GM21526 (cell line): ENCODE measurements at regions not wholly inside any gene's neighbourhood (a gene's known extent, or its start where the extent isn't known, plus 50 kb on each side); places are given as distances from the start of the nearest gene placed in this dataset.
"Not testable (repeated sequence)": the region's sequence is repeated elsewhere in the genome, so short reads cannot be mapped to it uniquely, and the experiment has no call there.

ENCODE experiments used
- ATAC-seq: cut with Tn5 transposase; IDR thresholded peaks from one replicate; pipeline ENCODE4 v1.9.1; 2021; ENCODE audit warnings: moderate library complexity; ENCODE audit not compliant: unreplicated experiment, low FRiP score

- ATAC-seq: not testable (repeated sequence)
Observed at GRCh38 chr3:75432885-75433284, 231.2 kb upstream of the FRG2C start.

GRCh38 chr3:75433295-75433694 is 230.8 kb upstream of the FRG2C start:
- not testable (repeated sequence) for ATAC-seq

- ATAC-seq: not testable (repeated sequence)
Observed at GRCh38 chr3:75434276-75434912, 229.7 kb upstream of the FRG2C start.

GRCh38 chr3:75434913-75435793 is 229.0 kb upstream of the FRG2C start:
- peak; percentile 100 for ATAC-seq

GRCh38 chr3:75435794-75436400 is 228.2 kb upstream of the FRG2C start:
- ATAC-seq: peak; percentile 33

GRCh38 chr3:75440986-75441385 is 223.1 kb upstream of the FRG2C start:
- ATAC-seq: not testable (repeated sequence)

GRCh38 chr3:75444634-75445033 is 219.5 kb upstream of the FRG2C start:
- not testable (repeated sequence) for ATAC-seq

- not testable (repeated sequence) for ATAC-seq
Observed at GRCh38 chr3:75445234-75445633, 218.9 kb upstream of the FRG2C start.

GRCh38 chr3:75446948-75447347 is 217.2 kb upstream of the FRG2C start:
- ATAC-seq: not testable (repeated sequence)

GRCh38 chr3:75453328-75453727 is 210.8 kb upstream of the FRG2C start:
- not testable (repeated sequence) for ATAC-seq

- ATAC-seq: not testable (repeated sequence)
Observed at GRCh38 chr3:75453839-75454238, 210.3 kb upstream of the FRG2C start.

- ATAC-seq: not testable (repeated sequence)
Observed at GRCh38 chr3:75474530-75474929, 189.6 kb upstream of the FRG2C start.

- ATAC-seq: not testable (repeated sequence)
Observed at GRCh38 chr3:75496600-75496999, 167.5 kb upstream of the FRG2C start.

GRCh38 chr3:75500357-75500756 is 163.8 kb upstream of the FRG2C start:
- ATAC-seq: not testable (repeated sequence)

- not testable (repeated sequence) for ATAC-seq
Observed at GRCh38 chr3:75502171-75502570, 162.0 kb upstream of the FRG2C start.

GRCh38 chr3:75502769-75503756 is 161.1 kb upstream of the FRG2C start:
- ATAC-seq: not testable (repeated sequence)

- no peak for ATAC-seq
Observed at GRCh38 chr3:75506603-75507002, 157.5 kb upstream of the FRG2C start.

GRCh38 chr3:75507956-75508355 is 156.2 kb upstream of the FRG2C start:
- not testable (repeated sequence) for ATAC-seq

GRCh38 chr3:75527657-75528056 is 136.5 kb upstream of the FRG2C start:
- ATAC-seq: not testable (repeated sequence)

GRCh38 chr3:75552095-75552494 is 112.0 kb upstream of the FRG2C start:
- not testable (repeated sequence) for ATAC-seq
